ENCODE measurements at regions not wholly inside any gene's neighbourhood (a gene's known extent, or its start where the extent isn't known, plus 50 kb on each side); places are given as distances from the start of the nearest gene placed in this dataset.
A peak's percentile ranks its signal among the peaks of the same experiment; 100 is the strongest.
"Not testable (repeated sequence)": the region's sequence is repeated elsewhere in the genome, so short reads cannot be mapped to it uniquely, and the experiment has no call there.

GRCh38 chr6:25137916-25138232 is 141.3 kb upstream of the CARMIL1 start:
- peak overlapping the region; percentile 97 for H3K4me2 ChIP-seq (ENCODE audit: extremely low read depth, insufficient read depth, low read length)
- peak overlapping the region; percentile 89 for H3K27ac ChIP-seq (ENCODE audit: insufficient read depth, low read length)
- H3K9ac ChIP-seq (ENCODE audit: insufficient read depth, low read length) = peak overlapping the region; percentile 43
- no peak for TF ChIP-seq EZH2 (IDR thresholded peaks at IDR 0.05; ENCODE audit: low read length, missing control alignments)
- TF ChIP-seq, protein P1, sequence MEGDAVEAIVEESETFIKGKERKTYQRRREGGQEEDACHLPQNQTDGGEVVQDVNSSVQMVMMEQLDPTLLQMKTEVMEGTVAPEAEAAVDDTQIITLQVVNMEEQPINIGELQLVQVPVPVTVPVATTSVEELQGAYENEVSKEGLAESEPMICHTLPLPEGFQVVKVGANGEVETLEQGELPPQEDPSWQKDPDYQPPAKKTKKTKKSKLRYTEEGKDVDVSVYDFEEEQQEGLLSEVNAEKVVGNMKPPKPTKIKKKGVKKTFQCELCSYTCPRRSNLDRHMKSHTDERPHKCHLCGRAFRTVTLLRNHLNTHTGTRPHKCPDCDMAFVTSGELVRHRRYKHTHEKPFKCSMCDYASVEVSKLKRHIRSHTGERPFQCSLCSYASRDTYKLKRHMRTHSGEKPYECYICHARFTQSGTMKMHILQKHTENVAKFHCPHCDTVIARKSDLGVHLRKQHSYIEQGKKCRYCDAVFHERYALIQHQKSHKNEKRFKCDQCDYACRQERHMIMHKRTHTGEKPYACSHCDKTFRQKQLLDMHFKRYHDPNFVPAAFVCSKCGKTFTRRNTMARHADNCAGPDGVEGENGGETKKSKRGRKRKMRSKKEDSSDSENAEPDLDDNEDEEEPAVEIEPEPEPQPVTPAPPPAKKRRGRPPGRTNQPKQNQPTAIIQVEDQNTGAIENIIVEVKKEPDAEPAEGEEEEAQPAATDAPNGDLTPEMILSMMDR (conservative IDR thresholded peaks at IDR 0.05 in 1 of 2, IDR thresholded peaks at IDR 0.05 in 1 of 2; ENCODE audit: low read depth in 1 of 2, low read length in 2 of 2) = no peak
- no peaks in the 10 kb centered on the region for H3K79me2 ChIP-seq (ENCODE audit: control insufficient read depth, insufficient read depth, low read length)
- H3K4me3 ChIP-seq (replicated peaks in 1 of 4; ENCODE audit: control extremely low read depth in 1 of 4, insufficient read depth in 1 of 4, low read depth in 3 of 4, low read length in 4 of 4) = peak overlapping the region; percentile 42 to 74 (median 53)
- H3K27me3 ChIP-seq (ENCODE audit: control insufficient read depth, insufficient read depth, low read length) = no peaks in the 10 kb centered on the region
- no peak for DNase-seq (ENCODE audit: low read depth in 2 of 2)
- H2AFZ ChIP-seq (ENCODE audit: low read length) = peak overlapping the region; percentile 92
- H4K20me1 ChIP-seq (ENCODE audit: control insufficient read depth, extremely low read depth, insufficient read depth, low read length) = no peaks in the 10 kb centered on the region
- no peaks in the 10 kb centered on the region for H3K36me3 ChIP-seq (ENCODE audit: control insufficient read depth, insufficient read depth, low read length)
- H3K9me3 ChIP-seq (ENCODE audit: control insufficient read depth, insufficient read depth, low read depth, low read length) = no peaks in the 10 kb centered on the region
- peaks cover 4% of the 10 kb centered on the region for H3K4me1 ChIP-seq (ENCODE audit: control insufficient read depth, extremely low read depth, insufficient read depth, low read length)

DNA sequence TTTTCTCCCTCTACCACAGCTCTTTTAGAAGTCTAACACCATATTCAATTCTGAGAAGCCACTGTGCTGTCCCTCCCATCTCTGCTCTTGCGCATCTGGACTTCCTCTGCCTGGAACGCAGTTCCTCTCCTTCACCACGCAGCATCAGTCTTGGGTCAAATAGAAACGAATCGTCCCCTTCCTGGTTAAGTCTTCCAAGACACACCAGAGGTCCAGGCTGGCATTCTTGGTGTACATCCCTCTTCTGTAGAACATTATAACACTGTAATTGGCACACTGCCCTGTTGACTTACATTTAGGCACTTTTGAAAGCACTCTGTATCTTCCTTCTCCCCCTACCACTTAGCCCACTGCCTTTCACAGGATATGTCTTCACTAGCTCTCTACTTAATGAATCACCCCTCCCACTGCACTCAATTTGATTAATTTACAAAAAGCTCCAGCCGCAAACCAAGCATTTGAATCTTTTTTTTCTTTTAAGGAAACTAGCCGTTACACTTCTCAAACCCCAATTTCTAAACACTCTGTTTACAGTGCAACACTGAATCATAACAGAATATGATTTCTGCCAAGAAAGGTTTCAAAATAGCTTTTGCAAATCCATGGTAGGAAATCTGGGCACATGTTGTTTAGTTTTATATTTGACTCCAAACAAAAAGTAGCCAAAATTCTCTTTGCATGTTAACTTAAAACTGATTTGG is 140.8 kb upstream of the CARMIL1 start:
- TF ChIP-seq, protein P1 (conservative IDR thresholded peaks at IDR 0.05 in 1 of 2, IDR thresholded peaks at IDR 0.05 in 1 of 2; ENCODE audit: low read depth in 1 of 2, low read length in 2 of 2) = peak in 1 of 2 donors; percentile 47
- TF ChIP-seq EZH2 (IDR thresholded peaks at IDR 0.05; ENCODE audit: low read length, missing control alignments) = no peak

DNA sequence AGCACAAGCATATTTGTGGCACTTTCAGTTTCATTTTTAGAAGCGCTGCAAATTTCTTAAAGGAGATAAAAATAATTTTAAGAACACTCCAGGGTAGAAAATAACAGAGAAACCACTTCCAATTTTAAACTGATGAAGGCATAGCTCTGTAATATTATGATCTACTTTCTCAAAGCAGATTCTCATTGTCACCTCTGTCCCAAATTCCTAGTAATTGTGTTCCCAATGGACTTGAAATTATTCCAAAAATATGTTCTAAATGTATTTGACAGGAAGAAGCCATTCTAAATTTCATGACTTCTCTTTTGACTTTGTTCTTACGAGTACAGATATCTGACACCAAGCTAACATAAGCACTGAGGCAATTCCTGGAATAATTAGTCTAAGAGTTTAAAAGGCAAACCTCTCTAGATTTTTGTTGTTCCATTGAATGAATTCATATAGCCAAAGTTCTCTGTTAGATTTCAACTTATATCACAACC is 140.2 kb upstream of the CARMIL1 start:
- Histone ChIP-seq H3K9ac (ENCODE audit: insufficient read depth, low read length) (no peak overlapping the region), H3K79me2 (ENCODE audit: control insufficient read depth, insufficient read depth, low read length) (no peaks in the 10 kb centered on the region), H4K20me1 (ENCODE audit: control insufficient read depth, extremely low read depth, insufficient read depth, low read length) (no peaks in the 10 kb centered on the region), H3K4me3 (replicated peaks in 1 of 4; ENCODE audit: control extremely low read depth in 1 of 4, insufficient read depth in 1 of 4, low read depth in 3 of 4, low read length in 4 of 4) (peak overlapping the region; percentile 42 to 74 (median 53)), H2AFZ (ENCODE audit: low read length) (peak overlapping the region; percentile 39), H3K27ac (ENCODE audit: insufficient read depth, low read length) (peak overlapping the region; percentile 89), H3K4me1 (ENCODE audit: control insufficient read depth, extremely low read depth, insufficient read depth, low read length) (peaks cover 4% of the 10 kb centered on the region), H3K27me3 (ENCODE audit: control insufficient read depth, insufficient read depth, low read length) (no peaks in the 10 kb centered on the region), H3K36me3 (ENCODE audit: control insufficient read depth, insufficient read depth, low read length) (no peaks in the 10 kb centered on the region), H3K9me3 (ENCODE audit: control insufficient read depth, insufficient read depth, low read depth, low read length) (no peaks in the 10 kb centered on the region), H3K4me2 (ENCODE audit: extremely low read depth, insufficient read depth, low read length) (peak overlapping the region; percentile 97)
- peak; percentile 14 to 39 for DNase-seq (ENCODE audit: low read depth in 2 of 2)
- TF ChIP-seq, protein P1 (conservative IDR thresholded peaks at IDR 0.05 in 1 of 2, IDR thresholded peaks at IDR 0.05 in 1 of 2; ENCODE audit: low read depth in 1 of 2, low read length in 2 of 2) = no peak
- TF ChIP-seq EZH2 (IDR thresholded peaks at IDR 0.05; ENCODE audit: low read length, missing control alignments) = no peak

More for the DNA sequence above, 140.8 kb upstream of the CARMIL1 start:
- Histone ChIP-seq H2AFZ (ENCODE audit: low read length) (peak overlapping the region; percentile 92), H3K36me3 (ENCODE audit: control insufficient read depth, insufficient read depth, low read length) (no peaks in the 10 kb centered on the region), H3K4me1 (ENCODE audit: control insufficient read depth, extremely low read depth, insufficient read depth, low read length) (peaks cover 4% of the 10 kb centered on the region), H3K79me2 (ENCODE audit: control insufficient read depth, insufficient read depth, low read length) (no peaks in the 10 kb centered on the region), H3K9me3 (ENCODE audit: control insufficient read depth, insufficient read depth, low read depth, low read length) (no peaks in the 10 kb centered on the region), H3K27ac (ENCODE audit: insufficient read depth, low read length) (peak overlapping the region; percentile 89), H3K4me2 (ENCODE audit: extremely low read depth, insufficient read depth, low read length) (peak overlapping the region; percentile 97), H3K27me3 (ENCODE audit: control insufficient read depth, insufficient read depth, low read length) (no peaks in the 10 kb centered on the region), H3K9ac (ENCODE audit: insufficient read depth, low read length) (peak overlapping the region; percentile 43), H3K4me3 (replicated peaks in 1 of 4; ENCODE audit: control extremely low read depth in 1 of 4, insufficient read depth in 1 of 4, low read depth in 3 of 4, low read length in 4 of 4) (peak overlapping the region; percentile 42 to 74 (median 53)), H4K20me1 (ENCODE audit: control insufficient read depth, extremely low read depth, insufficient read depth, low read length) (no peaks in the 10 kb centered on the region)
- DNase-seq (ENCODE audit: low read depth in 2 of 2) = peak; percentile 75 to 85

- H3K4me3 ChIP-seq (replicated peaks in 1 of 4; ENCODE audit: control extremely low read depth in 1 of 4, insufficient read depth in 1 of 4, low read depth in 3 of 4, low read length in 4 of 4) = peak overlapping the region in 1 of 4 experiments; percentile 54
- H3K36me3 ChIP-seq (ENCODE audit: control insufficient read depth, insufficient read depth, low read length); DNase-seq (ENCODE audit: low read depth in 2 of 2); H4K20me1 ChIP-seq (ENCODE audit: control insufficient read depth, extremely low read depth, insufficient read depth, low read length); H3K79me2 ChIP-seq (ENCODE audit: control insufficient read depth, insufficient read depth, low read length); H3K4me2 ChIP-seq (ENCODE audit: extremely low read depth, insufficient read depth, low read length); H2AFZ ChIP-seq (ENCODE audit: low read length); H3K4me1 ChIP-seq (ENCODE audit: control insufficient read depth, extremely low read depth, insufficient read depth, low read length); H3K9me3 ChIP-seq (ENCODE audit: control insufficient read depth, insufficient read depth, low read depth, low read length); H3K27ac ChIP-seq (ENCODE audit: insufficient read depth, low read length); H3K9ac ChIP-seq (ENCODE audit: insufficient read depth, low read length); H3K27me3 ChIP-seq (ENCODE audit: control insufficient read depth, insufficient read depth, low read length): not testable (repeated sequence)
Observed at GRCh38 chr6:25139608-25140007, 139.6 kb upstream of the CARMIL1 start.

All from fibroblast of lung (primary cell).